CD4-positive, alpha-beta T cell treated with Interleukin-1 beta for 1 hour (primary cell): ENCODE measurements at regions not wholly inside any gene's neighbourhood (a gene's known extent, or its start where the extent isn't known, plus 50 kb on each side); places are given as distances from the start of the nearest gene placed in this dataset.
A peak's percentile ranks its signal among the peaks of the same experiment; 100 is the strongest.
"Not testable (repeated sequence)": the region's sequence is repeated elsewhere in the genome, so short reads cannot be mapped to it uniquely, and the experiment has no call there.

Experiments used
- DNase-seq, 2 donors: peaks; one replicate each; pipeline ENCODE4 v3.0.0-alpha.2; 2020 to 2022

DNA sequence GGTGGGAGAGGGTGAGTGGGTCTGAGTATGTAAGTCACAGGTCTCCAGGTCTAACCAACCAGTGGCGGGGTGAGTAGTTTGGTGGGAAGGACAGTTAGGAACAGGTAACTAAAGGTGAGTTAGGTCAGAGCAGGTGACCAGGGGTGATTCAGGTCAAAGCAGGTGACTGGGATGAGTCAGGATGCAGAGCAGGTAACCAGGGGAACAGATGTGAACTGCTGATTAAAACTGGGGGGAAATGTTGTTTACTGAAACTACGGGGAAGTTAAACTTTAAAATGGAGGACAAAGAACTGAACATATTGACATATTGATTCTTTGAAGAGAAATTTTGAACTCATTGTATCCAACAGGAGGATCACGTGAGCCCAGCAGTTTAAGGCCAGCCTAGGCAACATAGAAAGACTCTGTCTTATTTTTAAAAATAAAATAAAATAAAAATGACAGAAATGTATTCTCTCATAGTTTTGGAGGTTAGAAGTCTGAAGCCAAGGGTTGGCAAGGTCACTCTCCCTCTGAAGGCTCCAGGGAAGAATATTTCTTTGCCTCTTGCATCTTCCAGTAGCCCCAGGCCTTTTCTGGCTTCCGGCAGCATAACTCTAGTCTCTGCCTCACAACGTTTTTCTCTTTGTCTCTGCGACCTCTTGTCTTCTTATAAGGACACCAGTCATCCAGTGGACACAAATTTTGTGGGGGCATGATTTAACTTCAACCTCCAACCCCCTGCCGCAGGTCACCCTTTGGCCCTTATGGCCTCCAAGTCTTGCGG lies 64.3 kb upstream of the TINAGL1 start:
- no peak for DNase-seq

DNA sequence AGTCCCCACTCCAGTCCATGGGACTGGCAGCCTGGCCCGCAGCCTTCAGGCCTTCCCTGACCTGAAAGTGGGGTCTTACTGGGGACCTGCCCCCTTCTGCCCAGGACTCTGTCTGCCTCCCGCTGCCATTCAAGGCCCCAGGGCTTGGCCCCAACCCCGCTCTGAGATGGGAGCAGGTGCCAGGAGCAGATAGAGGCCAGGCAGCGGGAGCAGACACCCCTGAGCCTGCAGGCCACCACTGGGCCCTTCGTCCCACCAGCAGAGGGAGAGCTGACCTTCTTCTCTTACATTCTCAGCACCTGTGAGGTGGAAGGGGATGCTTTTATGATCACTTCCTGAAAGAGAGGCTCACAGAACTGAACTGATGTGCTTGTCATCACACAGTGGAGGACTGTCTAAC lies 62.2 kb upstream of the TINAGL1 start:
- no peak for DNase-seq

DNA sequence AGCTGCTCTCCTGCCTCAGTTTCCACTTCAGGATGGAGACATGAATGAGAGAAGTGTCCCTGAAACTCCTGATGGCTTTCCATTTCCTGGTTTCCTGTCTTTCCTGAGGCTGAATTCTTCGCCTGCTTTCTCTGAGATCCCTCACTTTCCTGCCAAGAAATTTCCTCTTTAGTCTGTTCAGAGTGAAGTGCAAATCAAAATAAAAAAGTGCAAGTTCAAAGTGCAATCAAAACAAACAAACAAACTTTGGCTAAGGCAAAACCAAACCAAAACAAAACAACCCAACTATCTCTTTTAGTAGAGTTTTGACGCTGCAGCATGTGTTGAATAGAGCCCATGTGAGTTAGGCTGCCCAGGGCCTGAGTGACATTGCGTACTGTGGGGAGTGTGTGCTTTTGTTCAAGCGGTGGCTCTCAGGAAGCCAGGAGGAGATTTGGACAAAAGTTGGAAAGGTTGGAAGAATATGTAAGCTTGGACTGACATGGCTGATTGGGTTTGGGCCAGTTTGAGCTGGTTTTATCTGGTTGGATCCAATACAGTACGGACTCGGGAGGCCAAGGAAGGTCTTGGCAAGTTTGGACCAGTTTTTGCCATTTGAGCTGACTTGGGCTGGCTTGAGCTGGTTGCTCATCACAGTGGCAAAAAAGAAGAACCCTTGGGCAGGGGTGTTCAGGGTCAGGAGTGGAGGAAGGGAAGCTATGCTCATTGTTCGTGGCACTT lies 61.1 kb upstream of the TINAGL1 start:
- DNase-seq = no peak

DNA sequence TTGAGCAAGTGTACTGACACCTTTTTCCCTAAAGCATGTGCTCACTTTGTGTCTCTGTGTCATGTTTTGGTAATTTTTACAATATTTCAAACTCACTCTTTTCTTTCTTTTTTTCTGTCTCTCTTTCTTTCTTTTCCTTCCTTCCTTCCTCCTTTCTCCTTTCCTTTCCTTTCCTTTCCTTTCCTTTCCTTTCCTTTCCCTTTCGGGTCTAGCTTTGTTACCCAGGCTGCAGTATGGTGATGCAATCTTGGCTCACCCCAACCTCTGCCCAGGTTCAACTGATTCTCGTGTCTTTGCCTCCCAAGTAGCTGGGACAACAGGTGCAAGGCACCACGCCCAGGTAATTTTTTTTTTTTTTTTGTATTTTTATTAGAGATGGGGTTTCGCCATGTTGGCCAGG lies 60.4 kb upstream of the TINAGL1 start:
- no peak for DNase-seq

DNA sequence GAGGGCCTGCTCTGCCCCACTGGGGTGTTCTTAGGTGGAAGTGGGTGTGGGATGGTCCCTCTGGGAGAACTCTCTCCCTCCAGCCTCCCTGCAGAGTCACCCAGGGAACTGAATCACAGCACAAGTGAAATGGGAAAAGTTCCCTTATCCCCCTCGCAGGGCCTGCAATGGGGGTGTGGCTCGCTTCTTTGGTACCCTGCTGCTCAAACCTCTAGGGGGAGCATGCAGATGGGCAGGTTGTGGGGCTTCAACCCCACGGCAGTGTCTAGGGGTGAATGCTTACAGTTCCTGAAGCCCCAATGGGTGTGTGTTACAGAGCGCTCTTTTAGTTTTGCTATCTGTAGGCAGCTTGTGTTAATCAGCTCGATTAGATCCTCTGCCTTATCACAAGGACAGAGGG lies 59.0 kb upstream of the TINAGL1 start:
- DNase-seq = no peak

DNA sequence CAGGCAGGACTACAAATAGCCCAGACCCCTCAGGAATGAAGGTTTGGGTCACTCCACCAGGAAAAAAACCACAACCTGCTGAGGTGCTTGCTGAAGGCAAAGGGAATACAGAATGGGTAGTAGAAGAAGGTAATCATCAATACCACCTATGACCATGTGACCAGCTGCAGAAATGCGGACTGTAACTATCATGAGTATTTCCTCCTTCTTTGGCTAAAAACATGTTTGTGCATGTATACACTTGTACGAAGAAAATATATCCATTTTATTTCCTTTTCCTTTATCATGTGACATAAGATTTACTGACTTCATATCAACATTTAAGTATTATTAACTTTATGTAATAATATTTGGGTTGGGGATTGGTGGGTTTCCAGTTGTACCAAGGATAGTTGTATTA lies 58.3 kb upstream of the TINAGL1 start:
- DNase-seq = not testable (repeated sequence)

DNA sequence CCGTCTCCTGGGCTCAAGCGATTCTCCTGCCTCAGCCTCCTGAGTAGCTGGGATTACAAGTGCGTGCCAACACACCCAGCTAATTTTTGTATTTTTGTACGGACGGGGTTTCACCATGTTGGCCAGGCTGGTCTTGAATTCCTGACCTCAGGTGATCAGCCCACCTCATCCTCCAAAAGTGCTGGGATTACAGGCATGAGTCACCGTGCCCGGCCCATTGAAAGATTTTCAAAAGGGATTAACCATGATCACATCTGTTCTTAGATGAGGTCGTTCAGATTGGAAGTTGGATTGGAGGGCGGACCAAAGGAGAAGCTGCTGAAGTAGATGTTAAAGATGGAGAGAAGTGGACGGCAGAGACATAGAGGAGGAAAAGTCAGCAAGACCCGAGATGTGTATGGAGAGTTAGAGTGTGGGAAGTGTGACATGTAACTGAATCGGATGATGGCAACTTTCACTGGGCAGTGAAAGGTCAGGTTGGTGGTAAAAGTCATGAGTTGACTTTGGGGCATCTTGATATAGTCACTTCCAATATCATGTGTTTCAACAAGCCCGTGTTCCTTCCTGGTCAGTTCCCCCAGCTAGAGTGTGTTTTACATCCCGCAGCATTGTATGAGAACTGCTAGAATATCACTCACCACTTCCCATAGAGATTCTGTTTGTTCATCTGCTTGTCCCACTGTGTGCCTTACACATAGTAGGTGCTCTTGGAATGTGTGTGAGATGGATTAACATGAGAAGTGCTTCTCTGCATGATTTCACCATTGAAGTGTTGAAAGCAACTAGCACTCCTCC lies 54.4 kb upstream of the TINAGL1 start:
- DNase-seq = no peak

DNA sequence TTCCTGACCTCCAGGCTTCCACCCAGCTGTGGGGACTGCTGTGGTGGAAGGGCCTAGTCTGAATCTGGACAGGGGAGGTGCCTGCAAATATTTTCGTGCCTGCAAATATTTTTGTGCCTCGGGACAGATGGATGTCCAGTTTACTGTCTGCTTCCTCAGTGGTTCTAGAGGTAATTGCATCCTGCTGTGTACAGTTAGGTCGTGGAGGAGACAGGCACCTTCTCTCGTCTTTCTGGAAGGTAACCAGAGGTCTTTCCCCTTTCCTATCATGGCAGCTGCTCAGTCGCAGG lies 53.8 kb upstream of the TINAGL1 start:
- DNase-seq = no peak

DNA sequence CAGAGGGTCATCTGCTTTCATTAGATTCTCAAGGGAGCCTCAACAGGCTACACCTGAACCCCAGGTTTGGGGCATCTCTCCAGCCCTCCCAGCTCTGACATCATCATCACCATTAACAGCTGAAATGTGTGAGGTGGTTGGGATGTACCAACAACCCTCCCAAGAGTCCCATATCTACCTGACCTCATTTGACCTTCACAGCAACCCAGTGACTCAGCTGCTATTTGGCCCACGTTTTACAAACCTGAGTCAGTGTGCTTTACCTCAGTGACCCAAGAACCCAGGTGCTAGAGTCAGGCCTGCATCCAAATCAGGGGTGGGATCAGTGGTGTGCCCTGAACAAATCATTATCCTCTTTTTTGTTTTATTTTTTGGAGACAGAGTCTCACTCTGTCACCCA lies 53.3 kb upstream of the TINAGL1 start:
- DNase-seq = peak in 1 of 2 donors; percentile 7

DNA sequence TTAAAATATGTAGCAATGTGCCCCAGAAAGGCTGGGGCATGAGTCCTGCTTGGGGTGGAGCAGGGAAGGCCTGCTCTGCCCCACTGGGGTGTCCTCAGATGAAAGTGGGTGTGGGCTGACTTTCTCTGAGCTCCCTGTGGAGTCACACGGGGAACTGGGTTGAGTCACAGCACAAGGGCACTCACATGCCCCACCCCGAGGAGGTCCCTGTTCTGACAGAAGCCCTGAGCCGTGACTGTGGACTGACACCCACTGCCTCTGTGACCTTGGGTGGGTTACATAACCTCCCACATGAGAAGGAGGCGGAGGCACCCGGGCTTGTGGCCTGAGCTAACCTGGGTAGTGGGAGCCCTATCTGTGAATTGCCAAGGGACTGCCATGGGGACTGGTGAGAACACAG lies 52.5 kb upstream of the TINAGL1 start:
- peak in 1 of 2 donors; percentile 86 for DNase-seq

DNA sequence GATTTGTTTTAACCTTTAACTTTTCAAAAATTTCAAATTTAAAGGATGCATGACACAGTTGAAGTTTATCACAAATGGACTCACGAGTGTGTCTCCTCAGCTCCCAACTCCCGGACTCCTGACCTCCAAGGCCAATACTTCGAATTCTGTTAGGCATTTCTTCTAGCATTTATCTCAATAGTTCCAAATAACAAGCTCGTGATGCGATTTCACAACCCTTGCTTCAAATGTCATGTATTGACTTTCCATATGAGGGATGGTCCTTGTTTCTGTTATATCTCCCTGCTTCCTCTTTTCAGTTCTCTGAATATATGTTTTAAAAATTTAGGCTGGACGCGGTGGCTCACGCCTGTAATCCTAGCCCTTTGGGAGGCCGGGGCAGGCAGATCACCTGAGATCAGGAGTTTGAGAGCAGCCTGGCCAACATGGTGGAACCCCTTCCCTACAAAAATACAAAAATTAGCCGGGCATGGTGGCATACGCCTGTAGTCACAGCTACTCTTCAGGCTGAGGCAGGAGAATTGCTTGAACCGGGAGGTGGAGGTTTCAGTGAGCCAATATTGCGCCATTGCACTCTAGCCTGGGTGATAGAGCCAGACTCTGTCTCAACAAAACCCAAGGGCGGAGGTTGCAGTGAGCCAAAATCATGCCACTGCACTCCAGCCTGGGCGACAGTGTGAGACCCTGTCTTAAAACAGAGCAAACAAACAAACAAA lies 52.0 kb upstream of the TINAGL1 start:
- DNase-seq = peak in 1 of 2 donors; percentile 42
